HepG2 (cell line): ENCODE measurements at regions not wholly inside any gene's neighbourhood (a gene's known extent, or its start where the extent isn't known, plus 50 kb on each side); places are given as distances from the start of the nearest gene placed in this dataset.
"Not testable (repeated sequence)": the region's sequence is repeated elsewhere in the genome, so short reads cannot be mapped to it uniquely, and the experiment has no call there.

Source experiments
- EHMT2 ChIP-seq: fragments of 200-600 bp; sonication (generic); IDR thresholded peaks from 2 replicates; pipeline ENCODE4 v1.7.0; 2017; ENCODE audit warnings: antibody characterized with exemption, low read depth, low read length, borderline replicate concordance
- NCOA1 ChIP-seq: sonication (generic); formaldehyde crosslinking; IDR thresholded peaks from 2 replicates; pipeline ENCODE4 v1.9.0; 2021; ENCODE audit warnings: missing genetic modification reagents
- PTBP1 ChIP-seq: fragments of 200-400 bp; formaldehyde crosslinking; IDR thresholded peaks from 2 replicates; pipeline ENCODE4 v1.6.1; 2018; ENCODE audit warnings: low read length, low read depth; ENCODE audit not compliant: poor library complexity, severe bottlenecking
- TBX3 ChIP-seq: fragments of 450-650 bp; IDR thresholded peaks from 2 replicates; pipeline ENCODE4 v1.6.1; 2017; ENCODE audit warnings: antibody characterized with exemption, mild to moderate bottlenecking, inconsistent platforms, borderline replicate concordance
- ZKSCAN8 ChIP-seq: IDR thresholded peaks from 2 replicates; pipeline ENCODE4 v1.6.1; 2016; ENCODE audit warnings: borderline replicate concordance, missing genetic modification reagents, missing compliant biosample characterization
- ZNF768 ChIP-seq: sonication (generic); formaldehyde crosslinking; IDR thresholded peaks from 2 replicates; pipeline ENCODE4 v1.4.0; 2020; ENCODE audit warnings: missing genetic modification reagents
- TF ChIP-seq, protein P1 (sequence below): sonication (generic); formaldehyde crosslinking; IDR thresholded peaks from 2 replicates; pipeline ENCODE4 v1.4.0; 2020; ENCODE audit warnings: missing genetic modification reagents
- TF ChIP-seq, protein P2 (sequence below): sonication (generic); formaldehyde crosslinking; IDR thresholded peaks from 2 replicates; pipeline ENCODE4 v1.5.0; 2020; ENCODE audit warnings: mild to moderate bottlenecking, missing genetic modification reagents, moderate library complexity
- TF ChIP-seq, protein P3 (sequence below): fragments of 450-650 bp; IDR thresholded peaks from 2 replicates; pipeline ENCODE4 v1.6.1; 2016

DNA sequence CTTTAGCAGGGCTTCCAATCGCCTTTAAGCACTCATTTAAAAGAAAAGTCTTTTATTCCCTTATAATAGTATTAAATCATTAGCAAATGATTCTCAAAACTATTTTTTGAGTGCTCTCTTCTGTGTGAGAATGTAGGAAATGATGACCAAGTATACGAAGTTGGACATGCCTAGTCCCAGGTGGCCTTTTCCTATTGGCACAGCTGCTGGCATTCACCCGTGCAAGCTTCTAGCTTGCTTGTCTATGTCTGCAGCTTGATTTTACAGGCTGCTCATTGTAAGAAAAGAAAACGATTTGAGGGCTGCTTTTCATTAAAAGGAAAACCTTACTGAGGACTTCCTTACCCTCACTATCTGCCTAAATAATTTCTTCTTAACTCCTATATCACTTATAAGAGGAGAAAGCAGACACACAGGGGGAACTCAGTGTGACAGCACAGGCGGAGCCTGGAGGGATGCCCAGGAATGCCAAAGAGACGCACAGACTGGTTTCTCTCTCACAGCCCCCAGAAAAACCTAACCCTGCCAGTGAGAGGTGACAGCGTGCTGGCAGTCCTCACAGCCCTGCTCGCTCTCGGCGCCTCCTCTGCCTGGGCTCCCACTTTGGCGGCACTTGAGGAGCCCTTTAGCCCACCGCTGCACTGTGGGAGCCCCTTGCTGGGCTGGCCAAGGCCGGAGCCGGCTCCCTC is 102.7 kb upstream of the ETV6 start:
- TF ChIP-seq, protein P1, sequence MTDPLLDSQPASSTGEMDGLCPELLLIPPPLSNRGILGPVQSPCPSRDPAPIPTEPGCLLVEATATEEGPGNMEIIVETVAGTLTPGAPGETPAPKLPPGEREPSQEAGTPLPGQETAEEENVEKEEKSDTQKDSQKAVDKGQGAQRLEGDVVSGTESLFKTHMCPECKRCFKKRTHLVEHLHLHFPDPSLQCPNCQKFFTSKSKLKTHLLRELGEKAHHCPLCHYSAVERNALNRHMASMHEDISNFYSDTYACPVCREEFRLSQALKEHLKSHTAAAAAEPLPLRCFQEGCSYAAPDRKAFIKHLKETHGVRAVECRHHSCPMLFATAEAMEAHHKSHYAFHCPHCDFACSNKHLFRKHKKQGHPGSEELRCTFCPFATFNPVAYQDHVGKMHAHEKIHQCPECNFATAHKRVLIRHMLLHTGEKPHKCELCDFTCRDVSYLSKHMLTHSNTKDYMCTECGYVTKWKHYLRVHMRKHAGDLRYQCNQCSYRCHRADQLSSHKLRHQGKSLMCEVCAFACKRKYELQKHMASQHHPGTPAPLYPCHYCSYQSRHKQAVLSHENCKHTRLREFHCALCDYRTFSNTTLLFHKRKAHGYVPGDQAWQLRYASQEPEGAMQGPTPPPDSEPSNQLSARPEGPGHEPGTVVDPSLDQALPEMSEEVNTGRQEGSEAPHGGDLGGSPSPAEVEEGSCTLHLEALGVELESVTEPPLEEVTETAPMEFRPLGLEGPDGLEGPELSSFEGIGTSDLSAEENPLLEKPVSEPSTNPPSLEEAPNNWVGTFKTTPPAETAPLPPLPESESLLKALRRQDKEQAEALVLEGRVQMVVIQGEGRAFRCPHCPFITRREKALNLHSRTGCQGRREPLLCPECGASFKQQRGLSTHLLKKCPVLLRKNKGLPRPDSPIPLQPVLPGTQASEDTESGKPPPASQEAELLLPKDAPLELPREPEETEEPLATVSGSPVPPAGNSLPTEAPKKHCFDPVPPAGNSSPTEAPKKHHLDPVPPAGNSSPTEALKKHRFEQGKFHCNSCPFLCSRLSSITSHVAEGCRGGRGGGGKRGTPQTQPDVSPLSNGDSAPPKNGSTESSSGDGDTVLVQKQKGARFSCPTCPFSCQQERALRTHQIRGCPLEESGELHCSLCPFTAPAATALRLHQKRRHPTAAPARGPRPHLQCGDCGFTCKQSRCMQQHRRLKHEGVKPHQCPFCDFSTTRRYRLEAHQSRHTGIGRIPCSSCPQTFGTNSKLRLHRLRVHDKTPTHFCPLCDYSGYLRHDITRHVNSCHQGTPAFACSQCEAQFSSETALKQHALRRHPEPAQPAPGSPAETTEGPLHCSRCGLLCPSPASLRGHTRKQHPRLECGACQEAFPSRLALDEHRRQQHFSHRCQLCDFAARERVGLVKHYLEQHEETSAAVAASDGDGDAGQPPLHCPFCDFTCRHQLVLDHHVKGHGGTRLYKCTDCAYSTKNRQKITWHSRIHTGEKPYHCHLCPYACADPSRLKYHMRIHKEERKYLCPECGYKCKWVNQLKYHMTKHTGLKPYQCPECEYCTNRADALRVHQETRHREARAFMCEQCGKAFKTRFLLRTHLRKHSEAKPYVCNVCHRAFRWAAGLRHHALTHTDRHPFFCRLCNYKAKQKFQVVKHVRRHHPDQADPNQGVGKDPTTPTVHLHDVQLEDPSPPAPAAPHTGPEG (CRISPR knock-in tag): not testable (repeated sequence)
- TF ChIP-seq, protein P2, sequence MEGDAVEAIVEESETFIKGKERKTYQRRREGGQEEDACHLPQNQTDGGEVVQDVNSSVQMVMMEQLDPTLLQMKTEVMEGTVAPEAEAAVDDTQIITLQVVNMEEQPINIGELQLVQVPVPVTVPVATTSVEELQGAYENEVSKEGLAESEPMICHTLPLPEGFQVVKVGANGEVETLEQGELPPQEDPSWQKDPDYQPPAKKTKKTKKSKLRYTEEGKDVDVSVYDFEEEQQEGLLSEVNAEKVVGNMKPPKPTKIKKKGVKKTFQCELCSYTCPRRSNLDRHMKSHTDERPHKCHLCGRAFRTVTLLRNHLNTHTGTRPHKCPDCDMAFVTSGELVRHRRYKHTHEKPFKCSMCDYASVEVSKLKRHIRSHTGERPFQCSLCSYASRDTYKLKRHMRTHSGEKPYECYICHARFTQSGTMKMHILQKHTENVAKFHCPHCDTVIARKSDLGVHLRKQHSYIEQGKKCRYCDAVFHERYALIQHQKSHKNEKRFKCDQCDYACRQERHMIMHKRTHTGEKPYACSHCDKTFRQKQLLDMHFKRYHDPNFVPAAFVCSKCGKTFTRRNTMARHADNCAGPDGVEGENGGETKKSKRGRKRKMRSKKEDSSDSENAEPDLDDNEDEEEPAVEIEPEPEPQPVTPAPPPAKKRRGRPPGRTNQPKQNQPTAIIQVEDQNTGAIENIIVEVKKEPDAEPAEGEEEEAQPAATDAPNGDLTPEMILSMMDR: not testable (repeated sequence)
- TF ChIP-seq ZNF768 (CRISPR knock-in tag); ZKSCAN8 (CRISPR knock-in tag); NCOA1; TBX3; EHMT2; PTBP1: not testable (repeated sequence)
- TF ChIP-seq, protein P3, sequence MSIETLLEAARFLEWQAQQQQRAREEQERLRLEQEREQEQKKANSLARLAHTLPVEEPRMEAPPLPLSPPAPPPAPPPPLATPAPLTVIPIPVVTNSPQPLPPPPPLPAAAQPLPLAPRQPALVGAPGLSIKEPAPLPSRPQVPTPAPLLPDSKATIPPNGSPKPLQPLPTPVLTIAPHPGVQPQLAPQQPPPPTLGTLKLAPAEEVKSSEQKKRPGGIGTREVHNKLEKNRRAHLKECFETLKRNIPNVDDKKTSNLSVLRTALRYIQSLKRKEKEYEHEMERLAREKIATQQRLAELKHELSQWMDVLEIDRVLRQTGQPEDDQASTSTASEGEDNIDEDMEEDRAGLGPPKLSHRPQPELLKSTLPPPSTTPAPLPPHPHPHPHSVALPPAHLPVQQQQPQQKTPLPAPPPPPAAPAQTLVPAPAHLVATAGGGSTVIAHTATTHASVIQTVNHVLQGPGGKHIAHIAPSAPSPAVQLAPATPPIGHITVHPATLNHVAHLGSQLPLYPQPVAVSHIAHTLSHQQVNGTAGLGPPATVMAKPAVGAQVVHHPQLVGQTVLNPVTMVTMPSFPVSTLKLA: not testable (repeated sequence)
